Adrenal gland (tissue), 5 donors: ENCODE measurements at regions not wholly inside any gene's neighbourhood (a gene's known extent, or its start where the extent isn't known, plus 50 kb on each side); places are given as distances from the start of the nearest gene placed in this dataset.

ENCODE experiments used
- CTCF ChIP-seq, 6 experiments: fragments of 450-650 bp in 4 of 6; fragments of 200-600 bp in 2 of 6; sonication (generic) in 1 of 6; IDR thresholded peaks; 1 replicate in 5 of 6; 2 replicates in 1 of 6; pipeline versions ENCODE4 v1.5.1 to v1.8.0; 2016 to 2021; ENCODE audit warnings: antibody characterized with exemption in 6 of 6, mild to moderate bottlenecking in 2 of 6, moderate library complexity in 1 of 6
- POLR2A ChIP-seq, 2 donors: fragments of 450-650 bp; IDR thresholded peaks; one replicate each; pipeline ENCODE4 v1.6.1; 2017; ENCODE audit warnings: antibody characterized with exemption in 2 of 2, mild to moderate bottlenecking in 2 of 2, moderate library complexity in 1 of 2
- donor health status: DM: no; HTN: no; CAD: no.

DNA sequence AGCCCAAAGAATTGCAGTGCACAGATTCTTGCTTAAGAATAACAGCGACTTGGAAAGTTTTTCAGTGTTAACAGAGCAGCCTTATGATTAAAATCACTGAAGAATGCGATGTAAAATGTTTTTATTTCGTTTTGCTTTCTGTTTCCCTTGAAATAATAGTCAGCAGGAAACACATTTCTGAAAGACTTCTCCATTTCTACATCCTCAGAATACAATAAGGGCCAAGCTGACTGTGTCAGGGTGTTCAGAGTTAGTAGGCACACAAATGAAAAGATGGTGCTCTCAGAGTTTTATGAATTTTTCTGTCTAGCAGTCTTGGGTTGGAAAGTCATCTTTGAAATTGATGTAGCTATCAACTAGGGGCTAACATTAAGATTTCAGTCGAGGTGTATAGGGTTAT, 582.9 kb upstream of the RBFOX1 start:
- TF ChIP-seq CTCF (IDR thresholded peaks at IDR 0.05) (no peak), POLR2A (IDR thresholded peaks at IDR 0.05) (no peak)
